SK-N-SH (cell line): ENCODE measurements at regions not wholly inside any gene's neighbourhood (a gene's known extent, or its start where the extent isn't known, plus 50 kb on each side); places are given as distances from the start of the nearest gene placed in this dataset.

Experiments
- CTCF ChIA-PET: fragments of 300-600, 350-600 bp; formaldehyde crosslinking; extraction: SDS; loops from one replicate; lab custom pipeline; 2021; lab: Yijun Ruan, JAX
- POLR2A ChIA-PET: fragments of 350-600 bp; sonication (Branson Sonifier 250); formaldehyde crosslinking; extraction: SDS; loops from one replicate; lab custom pipeline; 2020; ENCODE audit warnings: antibody characterized with exemption, inconsistent platforms; lab: Yijun Ruan, JAX
- DNase-seq: peaks from one replicate; pipeline ENCODE4 v3.0.0; 2012
- H2AFZ ChIP-seq: fragments of 200-600 bp; sonication (generic); 2 replicates; pipeline ENCODE4 v1.8.1; 2016; ENCODE audit warnings: antibody characterized with exemption, mild to moderate bottlenecking, low read depth
- H3F3A ChIP-seq: fragments of 200-600 bp; sonication (generic); replicated peaks from 2 replicates; pipeline ENCODE3; 2016; ENCODE audit warnings: antibody characterized with exemption, mild to moderate bottlenecking; ENCODE audit not compliant: insufficient read depth
- H3K27ac ChIP-seq, 2 experiments: fragments of 200-500 bp in 1 of 2; fragments of 200-600 bp in 1 of 2; sonication (Bioruptor generic) in 1 of 2; sonication (generic), shearing (Covaris generic) in 1 of 2; 2 replicates each; pipeline versions ENCODE4 v1.5.1 to v1.6.1; 2014 to 2016; ENCODE audit warnings: low read depth in 2 of 2, inconsistent platforms in 1 of 2, low read length in 1 of 2, mild to moderate bottlenecking in 1 of 2, mixed read lengths in 1 of 2
- H3K27me3 ChIP-seq: fragments of 200-600 bp; sonication (generic), shearing (Covaris generic); 2 replicates; pipeline ENCODE4 v1.6.1; 2016; ENCODE audit warnings: mixed run types; ENCODE audit not compliant: insufficient read depth
- H3K36me3 ChIP-seq, 2 experiments: fragments of 200-500 bp in 1 of 2; fragments of 200-600 bp in 1 of 2; sonication (Bioruptor generic) in 1 of 2; sonication (generic) in 1 of 2; replicated peaks in 1 of 2; 2 replicates each; pipeline versions ENCODE3 to v1.5.1; 2014 to 2016; ENCODE audit warnings: low read length in 1 of 2, mild to moderate bottlenecking in 1 of 2; ENCODE audit not compliant: insufficient read depth in 2 of 2, control insufficient read depth in 1 of 2
- H3K4me1 ChIP-seq, 2 experiments: fragments of 200-500 bp in 1 of 2; fragments of 200-600 bp in 1 of 2; sonication (Bioruptor generic) in 1 of 2; sonication (generic), shearing (Covaris generic) in 1 of 2; 2 replicates each; pipeline versions ENCODE4 v1.5.1 to v1.6.1; 2014 to 2016; ENCODE audit warnings: low read depth in 1 of 2, low read length in 1 of 2, mixed run types in 1 of 2; ENCODE audit not compliant: insufficient read depth in 2 of 2, control insufficient read depth in 1 of 2
- H3K4me2 ChIP-seq: fragments of 200-600 bp; sonication (generic), shearing (Covaris generic); 2 replicates; pipeline ENCODE4 v1.6.1; 2017; ENCODE audit warnings: mixed run types
- H3K4me3 ChIP-seq, 2 experiments: fragments of 200-500 bp in 1 of 2; fragments of 200-600 bp in 1 of 2; sonication (Bioruptor generic) in 1 of 2; sonication (generic), shearing (Covaris generic) in 1 of 2; 2 replicates each; pipeline versions ENCODE4 v1.5.1 to v1.8.1; 2014 to 2016; ENCODE audit warnings: low read depth in 2 of 2, inconsistent platforms in 1 of 2, low read length in 1 of 2, mild to moderate bottlenecking in 1 of 2, mixed read lengths in 1 of 2, moderate library complexity in 1 of 2
- H3K79me2 ChIP-seq: fragments of 200-600 bp; sonication (generic); 2 replicates; pipeline ENCODE4 v1.8.1; 2017; ENCODE audit warnings: mild to moderate bottlenecking; ENCODE audit not compliant: insufficient read depth
- H3K9ac ChIP-seq: fragments of 200-600 bp; sonication (generic); 2 replicates; pipeline ENCODE4 v1.6.1; 2017; ENCODE audit warnings: mixed run types
- H3K9me2 ChIP-seq: fragments of 200-600 bp; sonication (generic); 2 replicates; pipeline ENCODE4 v1.6.1; 2017; ENCODE audit warnings: mixed run types
- H3K9me3 ChIP-seq: fragments of 200-600 bp; sonication (generic); 2 replicates; pipeline ENCODE4 v1.6.1; 2017; ENCODE audit warnings: mixed run types, mild to moderate bottlenecking, moderate library complexity
- H4K20me1 ChIP-seq: fragments of 200-600 bp; sonication (generic); 2 replicates; pipeline ENCODE4 v1.6.1; 2017; ENCODE audit warnings: mild to moderate bottlenecking, mixed run types; ENCODE audit not compliant: insufficient read depth
- CTCF ChIP-seq: fragments of 200-600 bp; sonication (generic); IDR thresholded peaks from 2 replicates; pipeline ENCODE4 v1.6.1; 2017; ENCODE audit warnings: antibody characterized with exemption, mild to moderate bottlenecking, moderate library complexity
- ELF1 ChIP-seq: IDR thresholded peaks from 2 replicates; pipeline ENCODE4 v1.4.0; 2012
- EZH2phosphoT487 ChIP-seq: fragments of 200-600 bp; sonication (generic); IDR thresholded peaks from 2 replicates; pipeline ENCODE4 v1.6.1; 2017; ENCODE audit warnings: low read depth, mixed run types, mild to moderate bottlenecking, antibody characterized with exemption, moderate library complexity, borderline replicate concordance
- FOXM1 ChIP-seq: IDR thresholded peaks from 2 replicates; pipeline ENCODE4 v1.4.0; 2012; ENCODE audit warnings: low read depth, mild to moderate bottlenecking
- GABPA ChIP-seq: IDR thresholded peaks from 2 replicates; pipeline ENCODE4 v1.4.0; 2012; ENCODE audit warnings: low read depth, mild to moderate bottlenecking
- GATA2 ChIP-seq: sonication (generic); formaldehyde crosslinking; IDR thresholded peaks from 2 replicates; pipeline ENCODE4 v1.5.0; 2020; ENCODE audit warnings: mild to moderate bottlenecking, missing genetic modification reagents
- JUND ChIP-seq: IDR thresholded peaks from 2 replicates; pipeline ENCODE4 v1.4.0; 2012
- MAX ChIP-seq: IDR thresholded peaks from 2 replicates; pipeline ENCODE4 v1.4.0; 2012; ENCODE audit warnings: low read depth
- MXI1 ChIP-seq: IDR thresholded peaks from 2 replicates; pipeline ENCODE4 v1.6.1; 2012; ENCODE audit warnings: mild to moderate bottlenecking, low read depth, low read length, improper control_type of control experiment
- NRF1 ChIP-seq: IDR thresholded peaks from 2 replicates; pipeline ENCODE4 v1.6.1; 2012; ENCODE audit warnings: low read depth, mild to moderate bottlenecking, low read length
- RAD21 ChIP-seq: IDR thresholded peaks from 2 replicates; pipeline ENCODE4 v1.6.1; 2012; ENCODE audit warnings: mild to moderate bottlenecking, low read length
- RCOR1 ChIP-seq: fragments of 150-350 bp; IDR thresholded peaks from 2 replicates; pipeline ENCODE4 v1.6.1; 2017; ENCODE audit warnings: antibody characterized with exemption, low read length
- RXRA ChIP-seq: IDR thresholded peaks from 2 replicates; pipeline ENCODE4 v1.4.0; 2012; ENCODE audit warnings: low read depth, mild to moderate bottlenecking, borderline replicate concordance
- SIN3A ChIP-seq: IDR thresholded peaks from 2 replicates; pipeline ENCODE4 v1.6.1; 2012; ENCODE audit warnings: low read depth, mild to moderate bottlenecking, low read length, moderate library complexity, borderline replicate concordance
- SMC3 ChIP-seq: IDR thresholded peaks from 2 replicates; pipeline ENCODE4 v1.6.1; 2012; ENCODE audit warnings: low read depth, low read length, improper control_type of control experiment
- TAF1 ChIP-seq: IDR thresholded peaks from 2 replicates; pipeline ENCODE4 v1.6.1; 2012; ENCODE audit warnings: low read depth, mild to moderate bottlenecking, low read length, moderate library complexity, borderline replicate concordance
- TCF12 ChIP-seq: IDR thresholded peaks from 2 replicates; pipeline ENCODE4 v1.4.0; 2012
- ZBTB33 ChIP-seq: IDR thresholded peaks from 2 replicates; pipeline ENCODE4 v1.4.0; 2012; ENCODE audit warnings: low read depth, borderline replicate concordance
- WGBS: methylation state at CpG from one replicate; pipeline ENCODE4 v1.1.6; 2017; ENCODE audit warnings: low lambda C conversion rate; 5-methylcytosine and 5-hydroxymethylcytosine counted together
- TF ChIP-seq, protein P1 (sequence below): IDR thresholded peaks from 2 replicates; pipeline ENCODE4; 2012
- TF ChIP-seq, protein P2 (sequence below): IDR thresholded peaks from 2 replicates; pipeline ENCODE4 v1.4.0; 2012; ENCODE audit warnings: low read depth, borderline replicate concordance
- TF ChIP-seq, protein P3 (sequence below): IDR thresholded peaks from 2 replicates; pipeline ENCODE4 v1.6.1; 2012; ENCODE audit warnings: mild to moderate bottlenecking, low read depth, low read length, moderate library complexity
- TF ChIP-seq, protein P4 (sequence below): fragments of 150-350 bp; IDR thresholded peaks from 2 replicates; pipeline ENCODE4 v1.6.1; 2017; ENCODE audit warnings: antibody characterized with exemption, low read length, low read depth, borderline replicate concordance

DNA sequence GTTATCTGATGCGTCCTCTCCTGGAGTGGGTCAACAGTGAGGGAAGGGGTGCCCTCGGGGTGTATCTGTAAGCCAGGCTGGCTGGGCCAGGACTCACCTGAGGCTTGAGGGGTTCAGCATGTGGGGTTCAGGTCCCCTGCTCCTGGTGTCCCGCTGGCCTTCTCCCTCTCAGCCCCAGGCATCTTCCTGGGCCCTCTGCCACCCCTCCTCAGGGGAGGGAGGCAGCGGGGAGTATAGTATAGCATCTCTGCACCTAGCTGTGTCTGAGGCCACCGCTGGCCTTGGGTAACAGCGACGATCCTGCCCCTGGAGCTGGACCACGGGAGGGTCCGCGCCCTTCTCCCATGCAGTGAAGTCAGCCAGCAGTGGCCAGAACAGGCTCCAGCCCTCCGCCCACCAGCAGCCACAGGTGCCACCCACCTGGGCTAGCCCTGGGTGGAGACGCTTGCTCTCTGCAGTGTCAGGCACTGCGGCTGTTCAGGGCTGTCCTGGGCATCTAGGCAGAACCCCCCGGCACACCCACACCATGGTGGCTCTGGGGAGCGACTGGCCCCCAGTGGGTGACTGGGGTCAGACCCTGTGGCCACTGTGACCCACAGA lies 110.7 kb upstream of the NKX1-1 start (continued):
- TF ChIP-seq FOXM1 (no peak), MAX (no peak), RAD21 (no peak), RXRA (no peak), GABPA (no peak), JUND (no peak), ZBTB33 (no peak), MXI1 (no peak), GATA2 (CRISPR knock-in tag) (no peak), TCF12 (no peak)
- TF ChIP-seq, protein P1, sequence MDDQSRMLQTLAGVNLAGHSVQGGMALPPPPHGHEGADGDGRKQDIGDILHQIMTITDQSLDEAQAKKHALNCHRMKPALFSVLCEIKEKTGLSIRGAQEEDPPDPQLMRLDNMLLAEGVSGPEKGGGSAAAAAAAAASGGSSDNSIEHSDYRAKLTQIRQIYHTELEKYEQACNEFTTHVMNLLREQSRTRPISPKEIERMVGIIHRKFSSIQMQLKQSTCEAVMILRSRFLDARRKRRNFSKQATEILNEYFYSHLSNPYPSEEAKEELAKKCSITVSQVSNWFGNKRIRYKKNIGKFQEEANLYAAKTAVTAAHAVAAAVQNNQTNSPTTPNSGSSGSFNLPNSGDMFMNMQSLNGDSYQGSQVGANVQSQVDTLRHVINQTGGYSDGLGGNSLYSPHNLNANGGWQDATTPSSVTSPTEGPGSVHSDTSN = no peak
- TF ChIP-seq, all 33 proteins: peak for 0

DNA sequence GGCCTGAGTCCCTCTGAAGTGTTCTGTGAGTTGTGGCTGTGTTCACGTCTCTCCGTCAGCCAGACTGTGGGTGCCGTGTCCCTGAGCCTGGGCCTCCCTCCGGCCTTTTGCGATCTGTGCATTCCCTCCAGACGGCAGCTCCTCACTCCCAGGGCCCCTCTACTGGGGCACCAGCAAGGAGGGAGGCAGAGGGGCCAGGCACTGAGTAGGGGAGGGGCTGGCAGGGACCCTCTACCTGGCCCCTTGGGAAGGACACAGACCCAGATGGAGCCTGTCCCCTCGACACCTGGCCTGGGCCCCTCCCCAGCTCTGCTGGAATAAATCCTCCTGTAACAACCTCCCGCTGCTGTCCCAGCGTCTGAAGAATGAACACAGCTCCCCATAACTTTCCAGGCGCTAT lies 110.0 kb upstream of the NKX1-1 start:
- Histone ChIP-seq H3K4me2 (no peak overlapping the region), H3K36me3 (no peaks in the 10 kb centered on the region), H3K4me3 (no peak overlapping the region), H3K27ac (no peak overlapping the region), H3K4me1 (no peaks in the 10 kb centered on the region; a peak in 1 of 4 replicates), H2AFZ (no peak overlapping the region), H3K27me3 (peaks cover 61% of the 10 kb centered on the region), H3K9me3 (no peaks in the 10 kb centered on the region), H4K20me1 (no peaks in the 10 kb centered on the region), H3K9ac (no peak overlapping the region), H3K79me2 (no peaks in the 10 kb centered on the region), H3K9me2 (no peaks in the 10 kb centered on the region), H3F3A (no peaks in the 10 kb centered on the region)
- CTCF ChIA-PET = interaction anchor here (1.2 kb wide), 1 partner anchor 160 kb away, joined by 6 read pairs; no protein-coding TSS in a partner anchor
- POLR2A ChIA-PET = no interaction called here
- 6% methylated on average over 8 of the region's 10 CpGs for WGBS
- no peak for DNase-seq
- TF ChIP-seq, protein P2, sequence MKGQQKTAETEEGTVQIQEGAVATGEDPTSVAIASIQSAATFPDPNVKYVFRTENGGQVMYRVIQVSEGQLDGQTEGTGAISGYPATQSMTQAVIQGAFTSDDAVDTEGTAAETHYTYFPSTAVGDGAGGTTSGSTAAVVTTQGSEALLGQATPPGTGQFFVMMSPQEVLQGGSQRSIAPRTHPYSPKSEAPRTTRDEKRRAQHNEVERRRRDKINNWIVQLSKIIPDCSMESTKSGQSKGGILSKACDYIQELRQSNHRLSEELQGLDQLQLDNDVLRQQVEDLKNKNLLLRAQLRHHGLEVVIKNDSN = no peak
- TF ChIP-seq, protein P3, sequence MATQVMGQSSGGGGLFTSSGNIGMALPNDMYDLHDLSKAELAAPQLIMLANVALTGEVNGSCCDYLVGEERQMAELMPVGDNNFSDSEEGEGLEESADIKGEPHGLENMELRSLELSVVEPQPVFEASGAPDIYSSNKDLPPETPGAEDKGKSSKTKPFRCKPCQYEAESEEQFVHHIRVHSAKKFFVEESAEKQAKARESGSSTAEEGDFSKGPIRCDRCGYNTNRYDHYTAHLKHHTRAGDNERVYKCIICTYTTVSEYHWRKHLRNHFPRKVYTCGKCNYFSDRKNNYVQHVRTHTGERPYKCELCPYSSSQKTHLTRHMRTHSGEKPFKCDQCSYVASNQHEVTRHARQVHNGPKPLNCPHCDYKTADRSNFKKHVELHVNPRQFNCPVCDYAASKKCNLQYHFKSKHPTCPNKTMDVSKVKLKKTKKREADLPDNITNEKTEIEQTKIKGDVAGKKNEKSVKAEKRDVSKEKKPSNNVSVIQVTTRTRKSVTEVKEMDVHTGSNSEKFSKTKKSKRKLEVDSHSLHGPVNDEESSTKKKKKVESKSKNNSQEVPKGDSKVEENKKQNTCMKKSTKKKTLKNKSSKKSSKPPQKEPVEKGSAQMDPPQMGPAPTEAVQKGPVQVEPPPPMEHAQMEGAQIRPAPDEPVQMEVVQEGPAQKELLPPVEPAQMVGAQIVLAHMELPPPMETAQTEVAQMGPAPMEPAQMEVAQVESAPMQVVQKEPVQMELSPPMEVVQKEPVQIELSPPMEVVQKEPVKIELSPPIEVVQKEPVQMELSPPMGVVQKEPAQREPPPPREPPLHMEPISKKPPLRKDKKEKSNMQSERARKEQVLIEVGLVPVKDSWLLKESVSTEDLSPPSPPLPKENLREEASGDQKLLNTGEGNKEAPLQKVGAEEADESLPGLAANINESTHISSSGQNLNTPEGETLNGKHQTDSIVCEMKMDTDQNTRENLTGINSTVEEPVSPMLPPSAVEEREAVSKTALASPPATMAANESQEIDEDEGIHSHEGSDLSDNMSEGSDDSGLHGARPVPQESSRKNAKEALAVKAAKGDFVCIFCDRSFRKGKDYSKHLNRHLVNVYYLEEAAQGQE = no peak
- TF ChIP-seq EZH2phosphoT487 (no peak), SIN3A (no peak), GABPA (no peak), SMC3 (no peak), CTCF (no peak), RCOR1 (no peak), MXI1 (no peak), TAF1 (no peak), ELF1 (no peak), NRF1 (no peak)
- TF ChIP-seq, protein P4, sequence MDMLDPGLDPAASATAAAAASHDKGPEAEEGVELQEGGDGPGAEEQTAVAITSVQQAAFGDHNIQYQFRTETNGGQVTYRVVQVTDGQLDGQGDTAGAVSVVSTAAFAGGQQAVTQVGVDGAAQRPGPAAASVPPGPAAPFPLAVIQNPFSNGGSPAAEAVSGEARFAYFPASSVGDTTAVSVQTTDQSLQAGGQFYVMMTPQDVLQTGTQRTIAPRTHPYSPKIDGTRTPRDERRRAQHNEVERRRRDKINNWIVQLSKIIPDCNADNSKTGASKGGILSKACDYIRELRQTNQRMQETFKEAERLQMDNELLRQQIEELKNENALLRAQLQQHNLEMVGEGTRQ = no peak
